Bone marrow (tissue), 2 donors: ENCODE measurements at regions not wholly inside any gene's neighbourhood (a gene's known extent, or its start where the extent isn't known, plus 50 kb on each side); places are given as distances from the start of the nearest gene placed in this dataset.
"Not testable (repeated sequence)": the region's sequence is repeated elsewhere in the genome, so short reads cannot be mapped to it uniquely, and the experiment has no call there.

Source experiments
- DNase-seq, 2 donors: peaks; one replicate each; lab custom pipeline; 2025; lab: John Stamatoyannopoulos, UW

- no peak for DNase-seq
Observed at GRCh38 chr20:48124960-48125359, 339.7 kb upstream of the SULF2 start.

DNA sequence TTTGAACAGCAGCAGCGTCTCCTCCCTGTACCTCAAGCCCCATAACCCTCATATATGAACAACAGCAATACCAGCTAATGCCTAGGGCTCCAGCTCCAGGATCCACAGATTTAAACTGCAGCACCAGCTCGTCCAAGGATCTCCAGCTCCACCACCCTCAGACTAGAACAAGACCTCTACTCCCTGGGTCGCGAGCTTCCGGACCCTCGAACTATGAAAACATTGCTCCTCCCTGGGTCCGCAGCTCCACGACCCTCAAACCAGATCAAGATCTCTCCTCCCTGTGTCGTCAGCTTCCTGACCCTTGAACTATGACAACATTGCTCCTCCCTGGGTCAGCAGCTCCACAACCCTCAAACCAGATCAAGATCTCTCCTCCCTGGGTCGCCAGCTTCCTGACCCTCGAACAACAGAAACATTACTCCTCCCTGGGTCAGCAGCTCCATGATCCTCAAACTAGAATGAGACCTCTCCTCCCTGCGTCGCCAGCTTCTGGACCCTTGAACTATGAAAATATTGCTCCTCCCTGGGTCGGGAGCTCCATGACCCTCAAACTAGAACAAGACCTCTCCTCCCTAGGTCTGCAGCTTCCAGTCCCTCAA, 339.0 kb upstream of the SULF2 start:
- DNase-seq = no peak

DNA sequence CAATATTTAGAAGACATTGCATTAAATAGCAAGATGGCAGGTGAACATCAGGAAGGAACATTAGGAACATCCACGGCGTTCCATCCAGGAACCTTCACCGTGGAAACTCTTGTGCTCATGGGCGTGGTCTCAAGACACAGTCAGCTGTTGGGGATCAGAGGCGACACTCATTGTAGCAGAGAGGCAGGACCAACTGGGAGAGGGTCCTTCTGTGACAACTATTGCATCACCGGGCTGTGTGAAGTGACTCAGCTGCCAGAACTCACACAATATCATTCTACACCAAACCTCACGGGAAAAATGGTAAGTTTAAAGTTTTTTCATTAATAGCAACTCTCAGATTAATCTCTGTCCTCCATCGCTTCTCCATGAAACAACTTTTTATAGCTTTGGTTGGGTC, 334.8 kb upstream of the SULF2 start:
- no peak for DNase-seq

DNA sequence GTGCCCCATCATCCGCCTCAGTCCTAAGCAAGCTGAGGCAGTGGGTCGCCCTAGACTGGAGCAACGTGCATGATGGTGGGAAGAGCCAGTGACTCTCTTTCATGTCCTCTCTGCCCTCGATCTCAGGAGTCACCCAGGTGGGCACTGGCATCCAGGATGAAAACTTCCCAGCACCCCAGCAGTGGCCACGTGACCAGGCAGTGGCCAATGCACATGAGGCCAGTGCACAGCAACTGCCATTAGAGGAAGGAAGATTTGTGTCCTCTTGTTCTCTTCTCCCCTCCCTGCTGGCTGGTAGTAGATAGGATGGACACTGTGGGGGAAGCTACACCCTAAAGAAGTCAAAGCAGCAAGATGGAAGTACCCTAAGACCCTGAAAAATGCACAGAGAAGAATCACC, 334.1 kb upstream of the SULF2 start:
- DNase-seq = not testable (repeated sequence)

DNA sequence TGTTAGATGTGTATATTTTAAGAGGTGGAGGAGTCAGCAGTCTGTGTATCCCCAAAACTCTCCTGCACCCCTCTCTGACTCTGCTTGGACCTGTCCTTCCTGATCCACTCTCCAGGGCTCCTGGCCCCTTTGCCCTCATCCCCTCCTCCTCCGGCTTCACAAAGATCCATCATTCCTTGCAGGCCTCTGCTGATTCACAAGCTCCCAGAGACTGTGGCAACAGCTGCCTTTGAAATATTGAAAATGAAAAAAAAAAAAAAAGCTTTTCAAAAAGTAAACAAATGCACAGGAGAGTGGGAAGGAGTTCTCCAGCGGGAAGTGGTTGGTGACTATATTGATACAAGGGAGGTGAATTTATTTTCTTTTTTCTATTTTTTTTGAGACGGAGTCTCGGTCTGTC, 330.2 kb upstream of the SULF2 start:
- no peak for DNase-seq

- DNase-seq = no peak
Observed at GRCh38 chr20:48107560-48107959, 322.3 kb upstream of the SULF2 start.

DNA sequence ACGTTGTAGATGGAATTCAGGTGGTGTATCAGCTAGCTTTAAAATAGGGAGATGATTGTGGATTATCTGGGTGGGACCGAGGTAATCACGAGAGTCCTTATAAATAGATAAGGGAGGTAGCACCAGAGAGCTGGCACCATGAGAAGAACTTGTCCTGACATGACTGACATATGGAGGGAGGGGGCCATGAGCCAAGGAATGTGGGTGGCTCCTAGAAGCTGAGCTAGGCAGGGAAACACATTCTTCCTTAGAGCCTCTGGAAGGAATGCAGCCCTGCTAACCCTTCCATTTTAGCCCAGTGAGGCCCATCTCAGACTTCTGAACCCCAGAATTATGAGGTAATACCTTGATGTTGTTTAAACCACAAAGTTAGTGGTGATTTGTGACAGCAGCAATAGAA, 321.1 kb upstream of the SULF2 start:
- no peak for DNase-seq

DNA sequence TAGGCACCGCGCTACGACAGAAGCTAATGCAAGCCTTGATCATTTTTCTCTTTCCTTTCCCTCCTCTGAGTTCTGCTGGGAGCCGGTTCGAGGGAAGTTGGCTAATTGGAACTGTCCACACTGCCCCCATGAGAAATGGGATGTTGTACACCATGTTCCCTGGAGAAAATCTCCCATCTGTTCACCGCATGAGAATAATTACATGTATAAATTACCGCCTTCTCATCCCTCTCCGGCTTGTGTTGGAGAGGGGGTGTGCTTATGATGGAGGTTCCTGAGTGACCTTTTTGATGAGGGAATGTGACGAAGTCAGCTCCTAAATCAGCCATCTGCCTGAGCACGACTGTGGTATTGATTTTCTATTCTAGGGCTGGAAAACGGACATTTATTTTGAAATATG, 320.2 kb upstream of the SULF2 start:
- no peak for DNase-seq

DNA sequence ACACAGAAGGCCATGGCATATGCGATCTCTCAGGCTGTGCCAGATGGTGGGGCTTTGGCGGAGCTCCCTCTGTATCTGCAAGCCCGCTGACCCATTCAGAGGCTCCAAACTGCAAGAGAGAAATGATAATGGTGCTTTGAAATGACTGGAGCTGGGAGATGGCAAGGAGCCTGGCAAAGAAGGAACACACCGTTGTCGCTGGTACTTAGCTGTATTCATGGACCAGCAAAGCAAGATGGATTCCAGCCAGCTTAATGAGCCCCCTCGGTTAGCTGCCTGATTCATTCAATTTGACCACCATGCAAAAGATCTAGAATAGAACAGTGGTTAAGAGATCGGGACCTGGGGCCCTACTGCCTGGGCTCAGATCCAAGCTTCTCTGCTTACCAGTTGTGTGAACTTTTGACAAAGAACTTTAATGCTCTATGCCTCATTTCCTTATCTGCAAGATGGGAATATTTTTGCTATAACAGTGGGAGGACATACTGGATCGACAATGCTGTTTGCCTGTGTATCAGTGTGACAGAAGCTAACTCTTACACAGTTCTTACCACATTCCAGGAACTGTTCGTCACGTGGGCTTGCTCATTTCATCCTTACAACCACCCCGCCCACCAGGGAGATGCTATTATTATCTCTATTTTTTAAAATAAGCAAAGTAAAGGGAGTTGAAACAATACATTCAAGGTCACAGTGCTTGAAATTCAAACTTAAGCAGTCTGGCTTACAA, 317.8 kb upstream of the SULF2 start:
- no peak for DNase-seq

DNA sequence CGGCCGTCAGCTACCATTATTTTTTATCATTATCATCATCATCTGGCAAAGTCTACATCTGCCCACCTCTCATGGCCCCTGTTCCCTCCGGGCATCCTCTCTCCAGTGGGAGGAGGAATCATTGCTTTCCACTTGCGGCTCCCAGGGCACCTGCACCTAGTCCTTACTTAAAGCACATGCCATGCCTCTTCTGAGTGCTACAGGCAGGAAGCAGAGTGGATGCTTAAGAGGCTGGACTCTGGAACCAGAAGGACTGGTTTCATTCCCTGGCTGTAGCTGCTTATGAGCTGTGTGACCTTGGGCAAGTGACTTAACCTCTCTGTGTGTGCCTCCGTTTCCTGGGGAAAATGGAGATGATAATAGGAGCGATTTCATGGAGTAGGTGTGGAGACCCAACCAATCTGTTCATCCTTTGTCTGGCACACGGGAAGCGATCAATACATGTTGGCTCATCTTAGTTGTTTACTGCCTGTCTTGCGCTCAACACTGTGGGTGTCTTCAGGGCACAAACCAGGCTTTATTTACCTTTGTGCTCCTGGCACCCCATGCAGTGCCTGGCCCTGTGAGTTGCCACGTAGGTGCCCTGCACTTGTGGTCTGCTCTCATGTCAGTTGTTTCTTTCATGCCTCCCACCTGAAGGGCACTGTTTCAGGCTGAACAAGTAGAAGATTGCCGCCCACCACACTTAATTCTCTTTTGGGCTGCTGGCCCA, 317.0 kb upstream of the SULF2 start:
- no peak for DNase-seq

- DNase-seq = no peak
Observed at GRCh38 chr20:48100483-48100882, 315.2 kb upstream of the SULF2 start.

DNA sequence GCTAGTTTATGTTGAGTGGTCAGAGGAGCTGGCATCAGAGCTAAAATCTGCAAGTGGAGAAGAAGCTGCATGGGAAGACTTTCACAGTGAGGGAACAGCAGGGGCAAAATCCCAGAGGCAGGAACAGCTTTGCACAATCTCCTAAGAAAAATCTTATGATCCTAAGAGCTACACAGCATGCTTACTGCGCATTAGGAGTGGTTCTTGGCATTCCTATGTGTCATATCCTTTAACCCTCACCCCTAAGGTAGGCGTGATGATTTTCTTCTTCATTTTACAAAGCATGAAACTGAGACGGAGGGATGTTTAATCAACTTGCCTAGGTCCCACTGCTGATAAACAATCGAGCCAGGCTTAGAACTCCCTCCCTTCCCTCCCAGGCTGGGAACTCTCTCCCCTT, 313.6 kb upstream of the SULF2 start:
- DNase-seq = no peak

DNA sequence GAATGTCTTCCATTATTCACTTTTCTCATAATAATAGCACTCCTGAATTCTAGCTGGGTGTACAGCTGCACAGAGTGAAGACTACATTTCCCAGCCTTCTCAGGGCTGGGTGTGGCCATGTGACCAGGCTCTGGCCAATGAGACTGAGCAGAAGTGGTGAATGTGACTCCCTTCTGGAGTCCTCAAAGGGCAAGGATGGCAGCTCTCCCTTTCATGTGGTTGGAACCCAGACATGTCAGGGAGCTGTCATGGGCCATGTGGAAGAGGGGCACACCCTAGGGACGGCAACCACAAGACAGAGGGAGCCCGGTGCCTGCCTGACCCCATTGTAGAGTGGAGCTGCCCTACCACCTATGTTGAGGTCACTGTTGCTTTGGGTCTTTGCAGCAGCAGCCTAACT, 312.8 kb upstream of the SULF2 start:
- no peak for DNase-seq

DNA sequence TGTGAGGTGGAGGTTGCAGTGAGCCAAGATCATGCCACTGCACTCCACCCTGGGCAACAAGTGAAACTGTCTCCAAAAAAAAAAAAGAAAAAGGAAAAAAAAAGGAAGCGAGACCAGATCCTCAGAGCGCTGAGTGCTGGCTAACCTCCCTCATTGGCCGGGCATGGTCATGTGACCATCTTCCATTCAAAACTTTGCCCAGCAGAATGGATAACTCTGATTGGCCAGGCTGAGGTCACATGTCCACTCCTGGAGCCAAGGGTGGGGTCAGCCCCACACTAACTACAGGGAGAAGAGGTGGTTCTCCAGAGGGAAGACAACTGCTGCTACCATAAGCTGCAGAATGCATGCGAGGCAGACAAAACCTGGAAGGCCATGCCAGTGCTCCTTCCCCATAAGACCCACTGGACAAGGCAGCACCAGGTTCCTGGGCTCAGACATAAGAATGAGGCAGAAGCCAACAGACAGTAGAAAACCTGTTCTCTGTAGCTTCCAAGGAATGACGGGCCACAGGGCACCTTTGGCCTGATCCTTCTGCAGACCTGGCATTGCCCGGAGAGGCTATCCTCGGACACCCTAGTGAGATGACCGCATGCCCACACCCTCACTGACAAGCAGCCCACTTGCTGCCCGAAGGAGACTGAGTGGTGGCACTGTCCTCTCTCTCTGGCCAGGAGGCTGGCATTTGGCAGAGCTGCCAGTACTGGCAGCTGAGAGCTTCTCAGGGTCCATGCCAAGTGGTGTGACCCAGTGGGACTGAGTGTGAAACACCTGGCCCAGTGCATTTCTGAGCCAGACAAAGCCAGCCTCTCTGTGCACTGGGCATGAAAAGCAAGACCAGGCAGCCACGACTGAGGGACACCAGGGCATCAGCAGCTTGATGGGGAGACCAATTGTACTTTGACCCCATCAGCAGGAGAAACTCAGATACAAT, 311.9 kb upstream of the SULF2 start:
- DNase-seq = no peak

DNA sequence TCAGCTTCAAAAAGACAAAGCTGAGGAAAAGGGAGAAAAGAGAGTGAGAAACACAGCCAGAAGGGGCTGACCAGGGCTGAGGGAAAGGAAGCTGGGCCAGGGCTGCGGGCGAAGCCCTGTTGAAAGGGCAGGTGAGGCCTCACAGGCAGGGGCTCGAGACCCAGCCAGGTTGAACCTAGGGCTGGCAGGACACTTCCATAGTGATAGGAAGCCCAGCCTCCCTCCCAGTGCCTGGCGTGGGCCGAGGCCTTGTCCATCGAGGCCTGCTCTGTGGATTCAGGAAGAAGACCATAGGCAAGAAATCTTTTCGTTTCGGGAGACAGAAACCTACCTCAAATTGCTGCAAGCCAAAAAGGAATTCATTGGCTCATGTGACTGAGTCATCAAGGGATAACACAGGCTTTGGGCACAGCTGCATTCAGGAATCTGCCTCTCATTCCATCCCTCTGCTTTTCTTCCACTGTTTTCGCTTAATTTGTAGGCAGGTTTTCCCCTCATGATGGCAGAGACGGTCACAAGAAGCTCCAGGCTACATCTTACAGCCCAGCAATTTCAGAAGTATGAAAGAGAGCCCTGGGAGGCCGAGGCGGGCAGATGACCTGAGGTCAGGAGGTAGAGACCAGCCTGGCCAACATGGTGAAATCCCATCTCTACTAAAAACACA, 311.1 kb upstream of the SULF2 start:
- DNase-seq = no peak

GRCh38 chr20:48094944-48095343, 309.7 kb upstream of the SULF2 start:
- no peak for DNase-seq

- DNase-seq = no peak
Observed at GRCh38 chr20:48094196-48094749, 309.0 kb upstream of the SULF2 start.

- no peak for DNase-seq
Observed at GRCh38 chr20:48092596-48093280, 307.5 kb upstream of the SULF2 start.

GRCh38 chr20:48090784-48091183, 305.5 kb upstream of the SULF2 start:
- no peak for DNase-seq

GRCh38 chr20:48090314-48090713, 305.0 kb upstream of the SULF2 start:
- no peak for DNase-seq

GRCh38 chr20:48080583-48080982, 295.3 kb upstream of the SULF2 start:
- DNase-seq = no peak
